HG03066 (cell line): ENCODE measurements at regions not wholly inside any gene's neighbourhood (a gene's known extent, or its start where the extent isn't known, plus 50 kb on each side); places are given as distances from the start of the nearest gene placed in this dataset.
"Not testable (repeated sequence)": the region's sequence is repeated elsewhere in the genome, so short reads cannot be mapped to it uniquely, and the experiment has no call there.

Experiments used
- ATAC-seq: cut with Tn5 transposase; IDR thresholded peaks from one replicate; pipeline ENCODE4 v1.9.1; 2021; ENCODE audit warnings: low read depth; ENCODE audit not compliant: unreplicated experiment

DNA sequence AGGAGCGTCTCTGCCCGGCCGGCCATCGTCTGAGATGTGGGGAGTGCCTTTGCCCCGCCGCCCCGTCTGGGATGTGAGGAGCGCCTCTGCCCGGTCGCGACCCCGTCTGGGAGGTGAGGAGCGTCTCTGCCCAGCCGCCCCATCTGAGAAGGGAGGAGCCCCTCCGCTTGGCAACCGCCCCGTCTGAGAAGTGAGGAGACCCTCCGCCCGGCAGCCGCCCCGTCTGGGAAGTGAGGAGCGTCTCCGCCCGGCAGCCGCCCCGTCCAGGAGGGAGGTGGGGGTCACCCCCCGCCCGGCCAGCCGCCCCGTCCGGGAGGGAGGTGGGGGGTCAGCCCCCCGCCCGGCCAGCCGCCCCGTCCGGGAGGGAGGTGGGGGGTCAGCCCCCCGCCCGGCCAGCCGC, 432.7 kb downstream of the LIG4 start:
- not testable (repeated sequence) for ATAC-seq

GRCh38 chr13:107778094-107778493, 437.2 kb downstream of the LIG4 start:
- no peak for ATAC-seq

- ATAC-seq: no peak
Measured at GRCh38 chr13:107770541-107770940, 444.8 kb downstream of the LIG4 start.

DNA sequence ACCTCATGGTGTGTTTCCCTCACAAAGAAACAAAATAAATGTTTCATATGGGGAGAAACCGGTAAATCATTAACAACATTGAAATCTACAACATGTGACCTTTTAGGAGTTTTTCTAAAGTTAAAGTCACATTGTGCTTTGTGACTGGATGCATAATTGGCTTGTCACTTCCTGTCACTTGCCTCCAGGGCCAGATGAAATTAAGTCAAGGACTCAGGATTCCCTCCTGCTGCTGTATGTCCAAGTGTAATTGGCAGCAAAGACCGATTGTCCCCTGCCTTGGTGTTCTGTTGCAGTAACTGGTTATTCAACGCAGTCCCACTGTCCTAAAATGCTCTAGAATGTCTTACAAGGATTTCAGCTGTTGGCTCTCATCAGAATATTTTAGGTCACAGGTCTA, 448.2 kb downstream of the LIG4 start:
- ATAC-seq: no peak

DNA sequence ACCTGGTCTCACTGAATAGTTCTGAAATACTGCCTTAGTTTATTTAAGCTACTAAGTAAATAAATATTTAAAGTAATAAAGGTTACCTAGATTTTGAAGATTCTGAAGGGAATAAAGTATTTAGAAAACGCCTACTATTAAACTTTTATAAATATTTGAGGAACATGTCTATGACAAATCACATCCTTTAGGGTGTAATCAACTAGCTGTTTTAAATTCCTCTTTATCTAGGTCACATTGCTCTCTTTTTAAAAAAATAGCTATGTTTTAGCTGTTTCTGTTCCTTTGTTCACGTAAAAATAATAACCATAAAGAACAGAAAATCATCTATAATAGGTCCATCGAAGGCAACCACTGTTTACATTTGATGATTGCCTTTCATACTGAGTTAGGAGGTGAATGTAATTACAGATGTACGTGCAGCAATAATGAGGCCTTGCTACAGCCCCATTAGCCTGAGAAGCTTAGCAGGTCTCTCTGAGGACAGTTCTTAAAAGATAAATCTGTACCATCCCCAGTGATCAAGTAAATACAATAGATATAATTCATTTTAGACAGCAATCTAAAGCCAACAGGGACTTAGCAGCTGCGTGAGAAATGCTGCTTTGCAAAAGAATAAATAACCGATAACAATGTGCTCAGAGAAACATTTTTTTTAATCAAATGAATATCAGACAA, 449.5 kb downstream of the LIG4 start:
- ATAC-seq: no peak

- ATAC-seq: no peak
Measured at GRCh38 chr13:107764046-107764445, 451.3 kb downstream of the LIG4 start.

DNA sequence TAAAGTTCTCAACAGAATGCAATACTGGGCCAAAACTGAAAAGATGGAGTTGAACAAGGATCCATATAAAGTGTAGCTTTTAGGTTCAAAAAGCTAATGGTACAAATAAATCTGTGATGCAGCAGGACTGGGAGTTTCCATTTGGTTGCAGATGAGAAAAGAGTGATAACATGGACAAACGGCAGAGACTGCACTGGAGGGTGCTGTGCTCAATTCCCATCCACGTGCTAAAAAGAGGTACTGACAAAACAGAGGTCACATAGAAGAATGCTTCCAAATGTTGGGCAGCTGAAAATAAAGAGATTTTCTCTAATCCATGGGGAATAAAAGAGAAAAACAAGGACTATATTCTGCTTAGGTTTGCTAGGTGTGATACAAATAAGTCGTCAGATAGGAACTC, 461.6 kb downstream of the LIG4 start:
- ATAC-seq: no peak

GRCh38 chr13:107753291-107753690, 462.0 kb downstream of the LIG4 start:
- ATAC-seq: no peak

GRCh38 chr13:107743983-107744382, 471.4 kb downstream of the LIG4 start:
- no peak for ATAC-seq

DNA sequence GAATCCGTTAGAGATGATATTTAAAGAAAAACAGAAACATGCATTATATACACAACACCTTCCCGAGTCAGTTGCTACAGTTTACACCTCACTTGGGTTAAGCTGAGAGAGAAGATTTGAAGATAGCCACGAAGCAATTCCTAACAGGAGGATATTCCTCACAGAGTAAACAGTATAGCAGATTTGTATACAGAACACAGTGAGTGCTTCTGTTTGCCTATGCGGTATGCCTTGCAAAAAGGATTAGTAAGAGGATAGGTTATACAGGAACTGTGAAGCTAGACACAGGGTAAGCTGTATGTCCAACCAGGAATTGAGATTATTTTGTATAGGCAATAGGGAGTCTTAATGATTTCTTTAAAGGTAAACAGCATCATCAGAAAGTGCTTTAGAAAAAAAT, 471.8 kb downstream of the LIG4 start:
- no peak for ATAC-seq

DNA sequence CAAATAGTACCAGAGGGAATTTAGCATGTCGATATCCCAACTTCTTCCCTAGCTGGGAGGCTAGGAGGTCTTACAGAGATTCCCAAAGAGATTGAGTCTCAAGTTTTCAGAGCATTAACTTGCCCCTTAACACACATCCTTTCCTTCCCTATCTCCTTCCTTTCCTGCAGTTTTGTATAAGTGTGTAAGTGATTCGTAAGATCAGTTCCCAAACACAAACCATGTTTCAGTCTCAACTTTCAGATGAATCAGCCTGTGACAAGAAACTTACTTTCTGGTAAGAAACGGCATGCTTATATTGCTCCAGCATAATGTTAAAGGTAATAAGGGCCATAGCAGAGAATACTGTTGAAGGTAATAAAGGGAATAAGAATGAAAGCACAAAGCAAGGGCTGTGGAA, 472.2 kb downstream of the LIG4 start:
- ATAC-seq: no peak

DNA sequence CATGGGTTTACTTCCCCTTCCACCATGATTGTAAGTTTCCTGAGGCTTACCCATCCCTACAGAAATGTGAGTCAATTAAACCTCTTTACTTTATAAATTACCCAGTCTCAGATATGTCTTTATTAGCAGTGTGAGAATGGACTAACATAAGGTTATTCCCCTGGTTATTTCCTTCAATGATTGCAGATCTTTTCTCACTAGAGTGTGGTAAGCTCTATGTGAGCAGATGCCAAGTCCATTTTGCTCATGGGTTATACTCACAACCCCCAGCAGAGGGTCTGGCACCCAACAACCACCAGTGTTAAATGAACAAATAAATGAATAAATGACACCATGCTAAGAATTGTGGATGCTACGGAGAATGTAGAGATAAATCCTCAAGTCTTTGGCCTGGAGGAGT, 472.8 kb downstream of the LIG4 start:
- ATAC-seq: no peak

DNA sequence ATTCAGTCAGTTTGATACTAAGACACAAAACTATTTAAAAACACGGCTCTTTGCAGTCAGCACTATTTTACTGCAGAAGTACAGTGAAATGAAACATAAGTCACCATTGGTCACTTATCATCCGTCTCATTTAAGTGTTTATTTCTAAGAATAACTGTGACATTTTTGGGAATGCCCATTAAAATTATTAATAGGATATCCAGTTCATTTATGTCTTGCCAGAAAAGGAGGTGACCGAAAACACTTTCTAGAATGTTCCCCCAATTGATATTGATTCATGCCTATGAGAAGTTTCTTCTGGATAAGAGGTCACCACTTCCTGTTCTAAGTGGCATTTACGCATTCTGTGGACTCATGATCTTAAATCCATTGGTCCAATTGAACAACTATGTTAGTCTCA, 477.3 kb downstream of the LIG4 start:
- ATAC-seq: no peak

DNA sequence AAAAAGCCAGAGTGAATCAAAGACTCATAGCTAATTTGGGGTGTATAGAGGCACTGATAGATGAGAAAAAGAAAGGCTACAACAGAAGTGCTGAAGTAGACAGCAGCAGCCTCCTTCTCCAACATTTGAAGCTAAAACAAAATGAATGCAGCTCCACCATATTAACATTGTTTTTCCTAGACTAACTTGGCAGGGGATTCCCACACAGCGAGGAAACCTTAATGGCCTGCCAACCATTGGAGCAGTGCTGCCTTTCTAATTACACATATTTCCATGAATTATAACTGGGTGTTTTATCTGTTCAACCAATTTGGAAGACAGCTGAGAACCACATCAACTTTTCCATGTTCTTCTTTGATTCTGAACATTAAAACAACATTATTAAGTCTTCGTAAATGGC, 478.6 kb downstream of the LIG4 start:
- ATAC-seq: no peak

- ATAC-seq: no peak
Measured at GRCh38 chr13:107736170-107736569, 479.2 kb downstream of the LIG4 start.

DNA sequence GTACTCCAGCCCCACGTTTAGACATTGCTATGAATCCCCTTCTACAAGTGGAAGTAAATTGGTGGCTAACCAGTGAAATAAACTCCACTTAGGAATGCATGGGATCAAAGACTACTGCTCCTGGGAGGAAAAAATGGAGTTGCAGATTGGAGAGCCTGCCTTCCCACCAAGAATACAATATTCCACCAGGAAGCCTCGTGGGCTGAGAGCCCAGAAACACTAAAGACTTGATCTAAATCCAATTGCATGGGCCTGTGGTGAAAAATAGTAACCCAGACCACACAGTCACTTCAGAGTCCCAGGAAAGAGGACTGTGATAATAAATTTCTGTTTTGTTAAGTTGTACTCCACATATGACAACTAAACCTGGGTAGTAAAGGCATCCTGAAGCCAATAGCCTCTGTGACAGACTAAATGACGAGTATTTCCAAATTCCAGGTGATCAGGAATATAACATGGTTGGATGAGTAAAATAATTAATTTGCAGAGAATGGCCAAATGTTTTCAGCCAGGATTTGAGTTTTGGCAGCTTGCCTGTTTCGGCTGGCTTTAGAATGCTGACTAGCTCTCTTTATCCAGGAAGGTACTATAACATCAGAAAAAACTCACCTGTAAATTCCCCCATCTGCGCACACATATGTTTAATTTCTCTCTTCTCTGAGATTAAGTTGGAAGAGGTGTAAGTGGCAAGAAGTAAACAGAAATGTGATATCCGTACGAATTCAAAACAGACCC, 480.3 kb downstream of the LIG4 start:
- ATAC-seq: no peak

DNA sequence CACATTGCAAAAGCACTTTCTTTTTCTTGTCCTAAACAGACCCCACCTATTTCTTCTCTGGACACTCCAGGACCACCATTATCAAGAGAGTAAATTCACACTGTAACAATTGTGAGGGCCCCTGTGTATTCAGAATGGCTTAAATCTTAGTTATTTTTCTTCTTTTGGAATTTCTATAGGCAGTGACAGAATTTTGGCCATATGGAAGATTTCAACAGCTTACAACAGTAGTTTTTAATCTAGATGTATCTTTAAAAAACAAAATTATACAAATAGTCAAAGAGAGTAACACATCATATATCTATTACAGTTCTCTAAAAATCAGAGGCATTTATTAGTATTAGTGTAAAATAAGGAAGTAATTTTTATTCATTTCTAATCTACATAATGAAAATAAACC, 482.1 kb downstream of the LIG4 start:
- ATAC-seq: no peak

DNA sequence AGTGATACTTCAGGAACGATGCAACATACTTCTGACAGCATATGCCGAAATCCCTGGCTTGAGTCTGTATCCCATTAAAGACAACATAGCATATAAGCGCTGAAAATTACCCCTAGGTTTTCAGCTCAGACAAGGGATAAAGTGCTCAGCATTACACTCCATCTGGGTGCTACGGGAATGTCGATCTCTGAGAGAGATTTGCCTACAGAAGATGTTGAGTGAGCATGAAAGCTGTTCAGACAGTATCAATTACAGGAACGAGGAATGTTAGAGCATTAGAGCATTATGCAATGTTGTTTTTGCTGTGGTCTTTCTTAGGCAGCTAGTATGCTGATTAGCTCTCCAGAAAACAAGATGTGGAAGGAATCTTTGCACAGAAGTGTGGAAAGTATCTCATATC, 484.5 kb downstream of the LIG4 start:
- no peak for ATAC-seq

DNA sequence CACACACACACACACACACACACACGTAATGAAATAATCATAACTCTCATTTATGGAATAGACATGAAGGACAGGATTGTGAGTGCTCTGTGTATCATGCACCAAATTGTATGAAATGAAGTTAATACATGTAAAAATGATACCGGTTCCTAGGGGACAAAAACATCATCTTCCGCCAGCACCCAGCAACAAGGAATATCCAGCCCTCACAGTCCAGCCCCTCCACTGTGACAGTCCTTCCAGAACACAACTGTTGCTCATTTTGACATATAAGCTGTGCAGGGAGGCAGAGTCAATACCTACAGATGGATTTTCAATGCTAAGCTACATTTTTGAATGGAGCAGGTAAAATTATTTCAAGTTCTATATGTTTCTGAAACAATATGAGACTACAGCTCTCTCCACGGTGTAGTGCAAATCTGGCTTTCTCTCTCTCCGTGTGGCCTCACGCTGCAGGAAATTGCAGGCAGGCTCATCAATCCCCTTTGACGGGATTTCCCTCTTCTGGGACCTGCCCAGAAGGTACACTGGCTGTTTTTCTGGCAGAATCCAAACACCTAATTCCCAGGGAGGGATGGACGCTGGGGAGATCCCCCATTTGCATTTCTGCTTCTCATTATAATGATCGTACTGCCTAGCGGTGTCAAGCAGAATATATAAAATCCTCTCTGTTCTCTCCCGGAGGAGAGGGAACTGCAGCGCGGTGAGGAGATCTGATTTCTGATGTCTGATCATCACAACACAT, 494.0 kb downstream of the LIG4 start:
- ATAC-seq: no peak

DNA sequence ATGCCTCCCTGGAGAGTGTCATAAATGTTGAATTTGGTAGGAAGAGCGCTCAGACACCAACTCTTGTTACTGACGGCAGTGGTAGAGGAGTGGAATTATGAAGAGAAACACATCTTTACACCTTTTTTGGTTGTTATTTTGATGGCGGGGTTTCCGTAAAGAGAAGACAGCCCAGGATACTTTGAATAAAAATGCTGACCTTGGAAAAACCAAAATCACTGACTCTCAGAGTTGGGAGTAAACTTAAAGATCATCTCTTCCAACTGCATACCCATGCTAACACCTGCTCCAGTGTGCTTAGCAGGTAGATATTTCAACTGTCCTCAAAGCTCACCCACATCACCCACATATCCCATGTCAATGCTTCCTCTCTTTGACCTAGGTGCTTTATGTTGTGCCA, 498.6 kb downstream of the LIG4 start:
- ATAC-seq: no peak

GRCh38 chr13:107716241-107716640, 499.1 kb downstream of the LIG4 start:
- no peak for ATAC-seq

DNA sequence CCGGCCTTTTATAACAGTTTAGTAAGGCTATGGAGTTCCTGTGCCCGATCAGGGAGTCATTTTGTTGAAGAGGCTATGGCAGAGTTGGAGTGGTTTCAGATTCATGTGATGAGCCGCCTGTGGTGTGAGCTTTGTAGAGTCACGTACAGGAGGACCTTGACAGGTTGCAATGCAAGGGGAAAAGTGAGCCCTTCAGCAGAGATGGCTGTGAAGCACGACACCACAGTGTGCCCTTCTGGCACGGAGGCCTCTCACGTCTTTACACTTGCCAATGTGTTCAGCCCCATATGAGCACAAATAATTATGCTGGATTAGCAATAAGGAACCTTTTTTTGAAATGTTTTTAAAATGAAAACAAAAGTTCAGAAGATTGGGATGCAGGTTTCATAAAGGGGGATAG, 499.8 kb downstream of the LIG4 start:
- no peak for ATAC-seq
